ENCODE measurements at regions not wholly inside any gene's neighbourhood (a gene's known extent, or its start where the extent isn't known, plus 50 kb on each side); places are given as distances from the start of the nearest gene placed in this dataset.

DNA sequence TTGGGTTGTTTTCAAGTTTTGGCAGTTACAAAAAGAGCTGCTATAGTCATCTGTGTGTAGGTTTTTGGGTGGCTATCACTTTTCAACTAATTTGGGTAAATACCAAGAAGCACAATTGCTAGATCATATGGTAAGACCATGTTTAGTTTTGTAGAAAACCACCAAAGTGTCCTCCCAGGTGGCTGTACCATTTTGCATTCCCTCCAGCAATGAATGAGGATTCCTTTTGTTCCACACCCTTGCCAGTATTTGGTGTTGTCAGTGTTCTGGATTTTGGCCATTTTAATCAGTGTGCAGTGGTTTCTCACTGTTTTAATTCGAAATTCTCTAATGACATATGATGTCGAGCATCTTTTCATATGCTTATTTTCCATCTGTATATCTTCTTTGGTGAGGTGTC, 457.5 kb upstream of the ARID1B start:
- TF ChIP-seq POLR2AphosphoS5 (IDR thresholded peaks at IDR 0.05) (no peak), CTCF (IDR thresholded peaks at IDR 0.05) (no peak), EP300 (IDR thresholded peaks at IDR 0.05) (no peak)

Measured in upper lobe of left lung (tissue), 4 donors.